ENCODE measurements at regions not wholly inside any gene's neighbourhood (a gene's known extent, or its start where the extent isn't known, plus 50 kb on each side); places are given as distances from the start of the nearest gene placed in this dataset.

- no peak for DNase-seq
- ATAC-seq (ENCODE audit: low read depth) = no peak
- no peaks in the 10 kb centered on the region for H3K79me2 ChIP-seq (ENCODE audit: control insufficient read depth, insufficient read depth, low read length)
- peaks cover 0 to 1% of the 10 kb centered on the region in 2 donors for H3K4me1 ChIP-seq (ENCODE audit: control insufficient read depth in 2 of 2, insufficient read depth in 2 of 2, low read length in 2 of 2)
- Mint-ChIP-seq H3K9me3 (ENCODE audit: insufficient read depth) (no peaks in the 10 kb centered on the region), H3K4me3 (no peak overlapping the region), H3K27ac (no peak overlapping the region), H3K27me3 (no peaks in the 10 kb centered on the region), H3K4me1 (no peaks in the 10 kb centered on the region)
- H3K9ac ChIP-seq (ENCODE audit: low read length) = no peak overlapping the region
- H4K20me1 ChIP-seq (ENCODE audit: control insufficient read depth, insufficient read depth, low read length, poor library complexity, severe bottlenecking) = no peaks in the 10 kb centered on the region
- intact Hi-C loops (cut with micrococcal nuclease) = no loop called here
- no peak overlapping the region for H3K4me2 ChIP-seq (replicated peaks; ENCODE audit: low read depth, low read length, poor library complexity, severe bottlenecking)
- no peaks in the 10 kb centered on the region for H3K27me3 ChIP-seq (replicated peaks in 1 of 4; ENCODE audit: control extremely low read depth in 1 of 4, control insufficient read depth in 3 of 4, insufficient read depth in 4 of 4, low read length in 3 of 4)
- no peak overlapping the region for H3K4me3 ChIP-seq (ENCODE audit: control extremely low read depth in 1 of 5, extremely low read depth in 1 of 5, insufficient read depth in 1 of 5, low read depth in 2 of 5, low read length in 4 of 5)
- no peaks in the 10 kb centered on the region for H3K9me3 ChIP-seq (ENCODE audit: control extremely low read depth in 1 of 3, control insufficient read depth in 2 of 3, insufficient read depth in 1 of 3, low read length in 2 of 3)
- H3K36me3 ChIP-seq (replicated peaks in 1 of 2; ENCODE audit: control extremely low read depth in 1 of 2, control insufficient read depth in 1 of 2, extremely low read depth in 1 of 2, insufficient read depth in 2 of 2, low read length in 1 of 2) = no peaks in the 10 kb centered on the region
- H3K27ac ChIP-seq (ENCODE audit: low read length in 2 of 2) = no peak overlapping the region
- TF ChIP-seq, protein P1, sequence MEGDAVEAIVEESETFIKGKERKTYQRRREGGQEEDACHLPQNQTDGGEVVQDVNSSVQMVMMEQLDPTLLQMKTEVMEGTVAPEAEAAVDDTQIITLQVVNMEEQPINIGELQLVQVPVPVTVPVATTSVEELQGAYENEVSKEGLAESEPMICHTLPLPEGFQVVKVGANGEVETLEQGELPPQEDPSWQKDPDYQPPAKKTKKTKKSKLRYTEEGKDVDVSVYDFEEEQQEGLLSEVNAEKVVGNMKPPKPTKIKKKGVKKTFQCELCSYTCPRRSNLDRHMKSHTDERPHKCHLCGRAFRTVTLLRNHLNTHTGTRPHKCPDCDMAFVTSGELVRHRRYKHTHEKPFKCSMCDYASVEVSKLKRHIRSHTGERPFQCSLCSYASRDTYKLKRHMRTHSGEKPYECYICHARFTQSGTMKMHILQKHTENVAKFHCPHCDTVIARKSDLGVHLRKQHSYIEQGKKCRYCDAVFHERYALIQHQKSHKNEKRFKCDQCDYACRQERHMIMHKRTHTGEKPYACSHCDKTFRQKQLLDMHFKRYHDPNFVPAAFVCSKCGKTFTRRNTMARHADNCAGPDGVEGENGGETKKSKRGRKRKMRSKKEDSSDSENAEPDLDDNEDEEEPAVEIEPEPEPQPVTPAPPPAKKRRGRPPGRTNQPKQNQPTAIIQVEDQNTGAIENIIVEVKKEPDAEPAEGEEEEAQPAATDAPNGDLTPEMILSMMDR (IDR thresholded peaks at IDR 0.05) = no peak
- no peak for TF ChIP-seq EZH2 (IDR thresholded peaks at IDR 0.05; ENCODE audit: borderline replicate concordance, insufficient read depth, low read depth, low read length, poor library complexity, severe bottlenecking)
- POLR2A ChIA-PET = no interaction called here
- no peak overlapping the region for H2AFZ ChIP-seq (ENCODE audit: insufficient read depth, low read depth, low read length, poor library complexity, severe bottlenecking)
- CTCF ChIA-PET = no interaction called here
- 20% methylated on average over 1 of the region's 2 CpGs for WGBS (ENCODE audit: insufficient coverage)
Measured at GRCh38 chrY:8551323-8551722, 785.9 kb upstream of the TSPY4 start.

- Mint-ChIP-seq H3K27ac (no peak overlapping the region), H3K4me1 (no peaks in the 10 kb centered on the region)
- CTCF ChIA-PET = no interaction called here
Measured at GRCh38 chrY:8552168-8552805, 785.0 kb upstream of the TSPY4 start.

More at GRCh38 chrY:8552168-8552805, 785.0 kb upstream of the TSPY4 start:
- POLR2A ChIA-PET = no interaction called here
- no peak overlapping the region for H3K4me3 ChIP-seq (ENCODE audit: control extremely low read depth in 1 of 5, extremely low read depth in 1 of 5, insufficient read depth in 1 of 5, low read depth in 2 of 5, low read length in 4 of 5)
- intact Hi-C loops (cut with micrococcal nuclease) = no loop called here
- H3K4me2 ChIP-seq (replicated peaks; ENCODE audit: low read depth, low read length, poor library complexity, severe bottlenecking) = no peak overlapping the region
- no peak for ATAC-seq (ENCODE audit: low read depth)
- WGBS (ENCODE audit: insufficient coverage) = no CpG with 5 or more reads among the region's 1 CpG
- no peaks in the 10 kb centered on the region for H3K9me3 ChIP-seq (ENCODE audit: control extremely low read depth in 1 of 3, control insufficient read depth in 2 of 3, insufficient read depth in 1 of 3, low read length in 2 of 3)
- Mint-ChIP-seq H3K9me3 (ENCODE audit: insufficient read depth) (no peaks in the 10 kb centered on the region), H3K4me3 (no peak overlapping the region), H3K27me3 (no peaks in the 10 kb centered on the region)
- no peaks in the 10 kb centered on the region for H3K4me1 ChIP-seq (ENCODE audit: control insufficient read depth in 2 of 2, insufficient read depth in 2 of 2, low read length in 2 of 2)
- no peaks in the 10 kb centered on the region for H3K79me2 ChIP-seq (ENCODE audit: control insufficient read depth, insufficient read depth, low read length)
- no peaks in the 10 kb centered on the region for H4K20me1 ChIP-seq (ENCODE audit: control insufficient read depth, insufficient read depth, low read length, poor library complexity, severe bottlenecking)
- no peak overlapping the region for H3K9ac ChIP-seq (ENCODE audit: low read length)
- H3K27me3 ChIP-seq (replicated peaks in 1 of 4; ENCODE audit: control extremely low read depth in 1 of 4, control insufficient read depth in 3 of 4, insufficient read depth in 4 of 4, low read length in 3 of 4) = no peaks in the 10 kb centered on the region
- no peaks in the 10 kb centered on the region for H3K36me3 ChIP-seq (replicated peaks in 1 of 2; ENCODE audit: control extremely low read depth in 1 of 2, control insufficient read depth in 1 of 2, extremely low read depth in 1 of 2, insufficient read depth in 2 of 2, low read length in 1 of 2)
- no peak overlapping the region for H2AFZ ChIP-seq (ENCODE audit: insufficient read depth, low read depth, low read length, poor library complexity, severe bottlenecking)
- no peak for DNase-seq
- TF ChIP-seq, protein P1 (IDR thresholded peaks at IDR 0.05) = no peak
- TF ChIP-seq EZH2 (IDR thresholded peaks at IDR 0.05; ENCODE audit: borderline replicate concordance, insufficient read depth, low read depth, low read length, poor library complexity, severe bottlenecking) = no peak
- H3K27ac ChIP-seq (ENCODE audit: low read length in 2 of 2) = no peak overlapping the region
